WERI-Rb-1 (cell line): ENCODE measurements at regions not wholly inside any gene's neighbourhood (a gene's known extent, or its start where the extent isn't known, plus 50 kb on each side); places are given as distances from the start of the nearest gene placed in this dataset.

ENCODE experiments used
- DNase-seq: peaks from one replicate; pipeline ENCODE4 v3.0.0-alpha.2; 2020
- H3K27ac ChIP-seq: fragments of 250-450 bp; sonication (Bioruptor Pico); 2 replicates; pipeline ENCODE4 v1.5.1; 2020; ENCODE audit warnings: mild to moderate bottlenecking, moderate library complexity
- H3K27me3 ChIP-seq: fragments of 250-450 bp; sonication (Bioruptor Pico); 2 replicates; pipeline ENCODE4 v1.5.1; 2021; ENCODE audit warnings: mild to moderate bottlenecking, low read depth, moderate library complexity; ENCODE audit not compliant: insufficient read depth, severe bottlenecking
- H3K36me3 ChIP-seq: fragments of 250-450 bp; sonication (Bioruptor Pico); 2 replicates; pipeline ENCODE4 v1.5.1; 2020; ENCODE audit warnings: mild to moderate bottlenecking, moderate library complexity
- H3K4me3 ChIP-seq: 2 replicates; pipeline ENCODE4 v1.5.1; 2011; ENCODE audit warnings: low read depth, mild to moderate bottlenecking, control low read depth, low read length
- H3K9me3 ChIP-seq: fragments of 250-450 bp; sonication (Bioruptor Pico); 2 replicates; pipeline ENCODE4 v1.5.1; 2021; ENCODE audit warnings: mild to moderate bottlenecking, moderate library complexity; ENCODE audit not compliant: severe bottlenecking
- TF ChIP-seq, protein P1 (sequence below): IDR thresholded peaks from 2 replicates; pipeline ENCODE4 v1.5.1; 2011; ENCODE audit warnings: low read depth, mild to moderate bottlenecking, control low read depth, inconsistent platforms, low read length

DNA sequence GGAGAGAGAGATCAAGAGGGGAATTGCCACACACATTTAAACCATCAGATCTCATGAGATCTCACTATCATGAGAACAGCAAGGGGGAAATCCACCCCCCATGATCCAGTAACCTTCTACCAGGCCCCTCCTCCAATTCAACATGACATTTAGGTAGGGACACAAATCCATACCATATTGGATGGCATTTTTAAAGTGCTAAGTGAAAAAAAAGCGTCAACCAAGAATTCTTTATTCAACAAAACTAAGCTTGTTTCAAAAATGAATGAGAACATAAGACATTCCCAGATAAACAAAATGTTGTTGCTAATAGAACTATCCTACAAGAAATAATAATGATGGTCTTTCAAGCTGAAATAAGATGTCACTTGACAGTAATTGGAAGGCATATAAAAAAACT, 626.2 kb upstream of the LRRTM1 start:
- H3K9me3 ChIP-seq, result peaks cover 4% of the 10 kb centered on the region
- H3K27me3 ChIP-seq, result no peaks in the 10 kb centered on the region
- TF ChIP-seq, protein P1, sequence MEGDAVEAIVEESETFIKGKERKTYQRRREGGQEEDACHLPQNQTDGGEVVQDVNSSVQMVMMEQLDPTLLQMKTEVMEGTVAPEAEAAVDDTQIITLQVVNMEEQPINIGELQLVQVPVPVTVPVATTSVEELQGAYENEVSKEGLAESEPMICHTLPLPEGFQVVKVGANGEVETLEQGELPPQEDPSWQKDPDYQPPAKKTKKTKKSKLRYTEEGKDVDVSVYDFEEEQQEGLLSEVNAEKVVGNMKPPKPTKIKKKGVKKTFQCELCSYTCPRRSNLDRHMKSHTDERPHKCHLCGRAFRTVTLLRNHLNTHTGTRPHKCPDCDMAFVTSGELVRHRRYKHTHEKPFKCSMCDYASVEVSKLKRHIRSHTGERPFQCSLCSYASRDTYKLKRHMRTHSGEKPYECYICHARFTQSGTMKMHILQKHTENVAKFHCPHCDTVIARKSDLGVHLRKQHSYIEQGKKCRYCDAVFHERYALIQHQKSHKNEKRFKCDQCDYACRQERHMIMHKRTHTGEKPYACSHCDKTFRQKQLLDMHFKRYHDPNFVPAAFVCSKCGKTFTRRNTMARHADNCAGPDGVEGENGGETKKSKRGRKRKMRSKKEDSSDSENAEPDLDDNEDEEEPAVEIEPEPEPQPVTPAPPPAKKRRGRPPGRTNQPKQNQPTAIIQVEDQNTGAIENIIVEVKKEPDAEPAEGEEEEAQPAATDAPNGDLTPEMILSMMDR, result no peak
- H3K27ac ChIP-seq, result no peak overlapping the region
- no peaks in the 10 kb centered on the region for H3K36me3 ChIP-seq
- no peak overlapping the region for H3K4me3 ChIP-seq
- DNase-seq, result no peak

- peaks cover 4% of the 10 kb centered on the region for H3K9me3 ChIP-seq
- H3K27ac ChIP-seq, result no peak overlapping the region
- H3K4me3 ChIP-seq, result no peak overlapping the region
- TF ChIP-seq, protein P1, result no peak
- DNase-seq, result no peak
- no peaks in the 10 kb centered on the region for H3K27me3 ChIP-seq
- H3K36me3 ChIP-seq, result no peaks in the 10 kb centered on the region
Measured at GRCh38 chr2:80926168-80926567, 621.6 kb upstream of the LRRTM1 start.

DNA sequence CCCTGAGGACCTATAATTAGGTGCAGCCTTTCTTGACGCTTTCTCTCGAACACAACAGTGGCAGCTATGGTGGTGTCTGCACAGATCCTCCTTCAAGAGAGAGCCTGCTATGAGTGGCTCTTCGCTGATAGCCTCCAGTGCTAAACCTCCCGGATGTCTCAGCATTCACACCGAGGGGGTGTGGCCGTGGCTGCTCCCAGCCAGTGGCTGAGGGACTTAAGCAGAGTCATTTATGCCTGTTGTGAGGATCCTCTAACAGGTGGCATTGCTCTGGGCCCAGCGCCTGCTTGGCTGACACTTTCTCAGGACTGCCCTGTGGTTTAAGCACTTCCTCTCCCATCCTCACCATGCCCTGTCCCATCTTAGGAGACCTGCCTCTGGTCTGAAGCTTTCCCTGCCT, 592.0 kb upstream of the LRRTM1 start:
- H3K27me3 ChIP-seq, result no peaks in the 10 kb centered on the region
- TF ChIP-seq, protein P1, result no peak
- H3K36me3 ChIP-seq, result no peaks in the 10 kb centered on the region
- no peak overlapping the region for H3K27ac ChIP-seq
- no peak overlapping the region for H3K4me3 ChIP-seq
- no peak for DNase-seq
- no peaks in the 10 kb centered on the region for H3K9me3 ChIP-seq

DNA sequence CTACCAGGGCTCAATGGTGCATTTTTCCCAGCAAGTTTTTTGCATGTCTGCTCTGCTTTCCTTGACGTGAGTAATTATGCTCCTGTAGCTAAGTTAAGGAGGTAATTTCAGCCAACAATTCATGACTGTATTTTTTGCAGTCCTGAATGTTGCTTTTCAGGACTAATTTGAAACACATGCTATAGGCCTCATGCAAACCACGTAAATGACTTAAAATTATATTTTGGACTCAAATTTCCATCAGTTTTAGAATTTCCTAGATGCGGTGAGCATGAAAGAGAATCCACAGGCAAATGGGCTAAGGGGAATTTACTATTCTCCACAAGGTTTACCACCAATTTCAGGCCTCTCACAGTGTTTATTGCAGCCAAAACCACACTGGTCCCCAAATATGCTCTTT, 589.9 kb upstream of the LRRTM1 start:
- TF ChIP-seq, protein P1, result no peak
- DNase-seq, result no peak
- no peaks in the 10 kb centered on the region for H3K36me3 ChIP-seq
- no peak overlapping the region for H3K27ac ChIP-seq
- H3K4me3 ChIP-seq, result no peak overlapping the region
- no peaks in the 10 kb centered on the region for H3K9me3 ChIP-seq
- no peaks in the 10 kb centered on the region for H3K27me3 ChIP-seq

DNA sequence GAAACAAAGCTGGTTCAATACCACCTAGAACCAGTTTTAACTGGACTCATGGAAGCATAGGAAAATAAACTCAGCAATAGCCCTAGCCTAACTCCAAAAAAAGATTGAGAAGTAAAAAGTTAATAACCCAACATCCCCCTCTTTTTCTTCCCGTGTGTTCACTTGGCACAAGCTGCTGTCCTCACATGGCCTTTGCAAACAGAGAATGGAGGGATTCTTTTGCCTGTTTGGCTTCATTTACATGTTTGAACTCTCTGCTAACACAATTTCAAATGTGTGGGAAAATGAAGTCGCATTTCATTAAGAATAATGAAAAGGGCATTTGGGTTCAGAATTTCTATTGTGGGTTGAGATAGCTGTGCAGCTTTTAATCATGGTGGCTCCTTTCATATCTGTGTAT, 589.2 kb upstream of the LRRTM1 start:
- no peaks in the 10 kb centered on the region for H3K9me3 ChIP-seq
- no peak overlapping the region for H3K4me3 ChIP-seq
- no peak for DNase-seq
- H3K36me3 ChIP-seq, result no peaks in the 10 kb centered on the region
- TF ChIP-seq, protein P1, result no peak
- H3K27me3 ChIP-seq, result no peaks in the 10 kb centered on the region
- no peak overlapping the region for H3K27ac ChIP-seq

DNA sequence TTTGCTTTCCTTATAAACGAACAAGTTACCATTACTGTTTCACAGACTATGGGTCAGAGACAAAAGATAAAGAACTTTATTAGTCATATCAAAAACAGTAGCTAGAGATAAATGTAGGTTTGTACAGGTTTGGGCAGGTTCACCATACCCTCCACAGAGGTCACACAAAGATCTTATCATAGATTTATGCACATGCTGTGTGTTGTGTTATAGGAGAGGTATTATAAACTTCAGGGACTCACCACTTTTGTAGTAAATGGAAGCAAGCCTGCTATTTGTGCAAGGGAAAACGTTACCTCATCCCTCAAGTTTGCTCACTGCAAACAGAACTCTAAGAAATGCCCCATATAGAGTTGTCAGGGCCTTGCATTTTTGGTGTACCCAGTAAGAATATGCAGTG, 584.5 kb upstream of the LRRTM1 start:
- Histone ChIP-seq H3K27ac (no peak overlapping the region), H3K4me3 (no peak overlapping the region), H3K9me3 (no peaks in the 10 kb centered on the region), H3K27me3 (no peaks in the 10 kb centered on the region), H3K36me3 (no peaks in the 10 kb centered on the region)
- no peak for DNase-seq
- TF ChIP-seq, protein P1, result no peak
